BLaER1 treated with 17β-estradiol and CSF1 and Interleukin-3, amounts not matched to agents 10 nM and 100 nM (cell line): ENCODE measurements at regions not wholly inside any gene's neighbourhood (a gene's known extent, or its start where the extent isn't known, plus 50 kb on each side); places are given as distances from the start of the nearest gene placed in this dataset.
"Not testable (repeated sequence)": the region's sequence is repeated elsewhere in the genome, so short reads cannot be mapped to it uniquely, and the experiment has no call there.

Experiments used
- H3K27ac ChIP-seq, 11 experiments: shearing (Covaris generic); formaldehyde crosslinking; 2 replicates each; pipeline ENCODE4 v1.8.1; 2022
- H3K27me3 ChIP-seq, 11 experiments: shearing (Covaris generic); formaldehyde crosslinking; 2 replicates each; pipeline ENCODE4 v1.8.1; 2022
- H3K36me3 ChIP-seq, 11 experiments: shearing (Covaris generic); formaldehyde crosslinking; 2 replicates each; pipeline ENCODE4 v1.8.1; 2022
- H3K4me1 ChIP-seq, 10 experiments: shearing (Covaris generic); formaldehyde crosslinking; 2 replicates each; pipeline ENCODE4 v1.8.1; 2022
- H3K4me2 ChIP-seq, 11 experiments: shearing (Covaris generic); formaldehyde crosslinking; 2 replicates each; pipeline ENCODE4 v1.8.1; 2022
- H3K4me3 ChIP-seq, 10 experiments: shearing (Covaris generic); formaldehyde crosslinking; 2 replicates each; pipeline ENCODE4 v1.8.1; 2022
- H3K9ac ChIP-seq, 11 experiments: shearing (Covaris generic); formaldehyde crosslinking; 2 replicates each; pipeline ENCODE4 v1.8.1; 2022
- H3K9me3 ChIP-seq, 11 experiments: shearing (Covaris generic); formaldehyde crosslinking; replicated peaks in 1 of 11; 2 replicates each; pipeline ENCODE4 v1.8.1; 2022
- H4K20me1 ChIP-seq, 11 experiments: shearing (Covaris generic); formaldehyde crosslinking; 2 replicates each; pipeline ENCODE4 v1.8.1; 2022
- Cebpa-rat ChIP-seq, 11 experiments: shearing (Covaris generic); IDR thresholded peaks; 2 replicates each; pipeline ENCODE4 v1.8.1; 2022

DNA sequence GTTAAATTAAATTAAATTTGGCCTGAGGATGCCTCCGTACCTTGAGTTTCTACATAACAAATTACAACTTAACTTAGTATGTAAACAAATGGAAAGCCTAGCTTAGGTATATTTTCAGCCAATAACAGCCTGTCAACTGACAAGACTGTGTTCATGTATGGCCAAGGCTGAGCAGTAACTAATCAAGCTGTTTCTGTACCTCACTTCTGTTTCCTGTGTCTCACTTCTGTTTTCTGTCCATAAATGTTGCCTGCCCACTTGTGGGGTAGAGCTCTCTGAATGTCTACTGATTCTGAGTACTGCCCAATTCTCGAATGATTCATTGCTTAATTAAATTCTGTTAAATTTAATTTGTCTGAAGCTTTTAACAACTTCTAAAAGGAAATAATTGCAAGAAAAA lies 445.2 kb downstream of the PCDH11X start:
- Histone ChIP-seq H3K4me1 (no peaks in the 10 kb centered on the region), H3K27me3 (peaks cover 54 to 82% (median 76%) of the 10 kb centered on the region in 11 experiments), H3K27ac (no peak overlapping the region)

GRCh38 chrX:92230628-92231027 lies 451.5 kb downstream of the PCDH11X start:
- Histone ChIP-seq H3K27ac (no peak overlapping the region), H3K4me3 (no peak overlapping the region), H3K27me3 (peaks cover 42 to 73% (median 64%) of the 10 kb centered on the region in 11 experiments), H4K20me1 (no peaks in the 10 kb centered on the region), H3K4me1 (no peaks in the 10 kb centered on the region), H3K4me2 (no peak overlapping the region), H3K9me3 (no peaks in the 10 kb centered on the region), H3K36me3 (no peaks in the 10 kb centered on the region), H3K9ac (no peak overlapping the region)
- no peak for TF ChIP-seq Cebpa-rat (IDR thresholded peaks at IDR 0.05)

More for the DNA sequence above, 445.2 kb downstream of the PCDH11X start:
- no peak overlapping the region for H3K4me2 ChIP-seq
- H3K36me3 ChIP-seq: no peaks in the 10 kb centered on the region
- TF ChIP-seq Cebpa-rat (IDR thresholded peaks at IDR 0.05): no peak
- H4K20me1 ChIP-seq: no peaks in the 10 kb centered on the region
- H3K4me3 ChIP-seq: no peak overlapping the region
- no peak overlapping the region for H3K9ac ChIP-seq
- H3K9me3 ChIP-seq: no peaks in the 10 kb centered on the region

DNA sequence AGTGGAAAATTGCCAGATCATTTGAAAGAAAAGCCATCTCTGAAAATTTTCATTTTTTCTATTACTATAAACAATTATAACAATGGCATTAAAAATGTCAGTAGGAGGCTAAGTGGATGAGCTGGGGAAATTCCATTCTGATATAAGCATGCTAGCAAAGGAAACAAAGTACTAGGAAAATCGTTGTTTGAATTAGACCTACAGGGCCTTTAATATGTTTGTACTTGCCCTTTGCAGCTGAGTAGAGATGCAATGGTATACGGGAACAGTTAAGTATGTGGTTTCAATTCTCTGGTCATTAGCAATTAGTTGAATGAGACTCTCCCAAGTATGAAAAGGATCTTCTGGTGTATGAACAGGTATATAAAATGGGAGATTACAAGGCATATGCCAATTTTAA lies 452.2 kb downstream of the PCDH11X start:
- no peaks in the 10 kb centered on the region for H3K4me1 ChIP-seq
- H3K9ac ChIP-seq: no peak overlapping the region
- no peak overlapping the region for H3K4me3 ChIP-seq
- no peaks in the 10 kb centered on the region for H3K36me3 ChIP-seq
- no peaks in the 10 kb centered on the region for H3K9me3 ChIP-seq
- H3K27ac ChIP-seq: no peak overlapping the region
- no peaks in the 10 kb centered on the region for H4K20me1 ChIP-seq
- H3K27me3 ChIP-seq: peaks cover 39 to 73% (median 58%) of the 10 kb centered on the region in 11 experiments
- H3K4me2 ChIP-seq: no peak overlapping the region
- TF ChIP-seq Cebpa-rat (IDR thresholded peaks at IDR 0.05): no peak

GRCh38 chrX:92232182-92232581 lies 453.0 kb downstream of the PCDH11X start:
- H3K9ac ChIP-seq: no peak overlapping the region
- H4K20me1 ChIP-seq: no peaks in the 10 kb centered on the region
- H3K27ac ChIP-seq: no peak overlapping the region
- H3K9me3 ChIP-seq: no peaks in the 10 kb centered on the region
- H3K4me3 ChIP-seq: no peak overlapping the region
- H3K4me2 ChIP-seq: no peak overlapping the region
- peaks cover 33 to 73% (median 53%) of the 10 kb centered on the region in 11 experiments for H3K27me3 ChIP-seq
- H3K4me1 ChIP-seq: no peaks in the 10 kb centered on the region
- TF ChIP-seq Cebpa-rat (IDR thresholded peaks at IDR 0.05): no peak
- H3K36me3 ChIP-seq: no peaks in the 10 kb centered on the region

DNA sequence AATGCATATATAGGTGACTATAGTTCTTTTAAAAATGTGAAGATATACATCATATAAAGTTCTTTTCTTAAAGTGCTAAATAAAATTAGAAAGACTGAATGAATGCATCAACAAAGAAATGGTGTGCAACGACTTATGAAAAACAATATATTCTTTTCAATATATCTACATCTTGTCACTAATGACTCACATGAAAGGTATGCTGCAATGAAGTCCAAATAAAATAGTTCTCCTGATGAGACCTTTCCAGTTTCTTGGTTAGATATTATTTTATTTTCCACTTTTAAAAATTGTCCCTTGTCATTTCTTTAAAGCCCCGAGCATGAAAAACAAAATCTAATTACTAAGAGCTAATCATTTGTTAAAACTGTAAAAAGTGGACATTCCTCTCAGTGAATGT lies 462.1 kb downstream of the PCDH11X start:
- no peak overlapping the region for H3K27ac ChIP-seq
- peaks cover 33 to 100% (median 84%) of the 10 kb centered on the region in 11 experiments; a peak in 21 of 22 replicates for H3K27me3 ChIP-seq
- no peak overlapping the region for H3K4me3 ChIP-seq
- no peaks in the 10 kb centered on the region for H4K20me1 ChIP-seq
- H3K4me1 ChIP-seq: no peaks in the 10 kb centered on the region
- H3K9ac ChIP-seq: no peak overlapping the region
- H3K9me3 ChIP-seq: no peaks in the 10 kb centered on the region
- no peak overlapping the region for H3K4me2 ChIP-seq
- H3K36me3 ChIP-seq: no peaks in the 10 kb centered on the region
- no peak for TF ChIP-seq Cebpa-rat (IDR thresholded peaks at IDR 0.05)

DNA sequence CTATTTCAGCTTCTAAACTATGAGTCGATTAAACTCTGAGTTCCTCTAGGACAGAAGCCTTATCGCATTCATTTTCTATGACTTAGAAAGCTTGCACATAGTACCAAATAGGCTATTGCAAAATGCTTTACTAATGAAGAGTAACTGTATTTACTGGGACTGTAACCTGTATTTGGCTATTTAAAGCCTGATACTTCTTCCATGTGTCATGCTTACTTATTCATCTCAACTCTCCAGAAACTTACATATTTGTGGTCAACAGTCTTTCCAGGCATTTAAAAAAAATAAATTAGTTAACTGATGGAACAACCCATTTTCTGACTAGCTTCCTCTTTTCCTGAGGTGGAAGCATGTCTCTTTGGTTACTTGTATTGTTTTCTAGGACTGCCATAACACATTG lies 467.9 kb downstream of the PCDH11X start:
- H3K4me3 ChIP-seq: no peak overlapping the region
- peaks cover 26 to 97% (median 79%) of the 10 kb centered on the region in 11 experiments; a peak in 21 of 22 replicates for H3K27me3 ChIP-seq
- no peaks in the 10 kb centered on the region for H3K36me3 ChIP-seq
- no peak overlapping the region for H3K4me2 ChIP-seq
- H4K20me1 ChIP-seq: no peaks in the 10 kb centered on the region
- H3K9me3 ChIP-seq: no peaks in the 10 kb centered on the region
- no peak overlapping the region for H3K27ac ChIP-seq
- H3K4me1 ChIP-seq: no peaks in the 10 kb centered on the region
- TF ChIP-seq Cebpa-rat (IDR thresholded peaks at IDR 0.05): no peak
- H3K9ac ChIP-seq: no peak overlapping the region

GRCh38 chrX:92249125-92249524 lies 469.9 kb downstream of the PCDH11X start:
- Histone ChIP-seq H3K4me3 (no peak overlapping the region), H3K27me3 (peaks cover 12 to 97% (median 69%) of the 10 kb centered on the region in 11 experiments; a peak in 21 of 22 replicates), H3K36me3 (no peaks in the 10 kb centered on the region), H3K27ac (no peak overlapping the region), H3K4me2 (no peak overlapping the region), H3K9ac (no peak overlapping the region), H3K9me3 (no peaks in the 10 kb centered on the region), H4K20me1 (no peaks in the 10 kb centered on the region), H3K4me1 (no peaks in the 10 kb centered on the region)
- TF ChIP-seq Cebpa-rat (IDR thresholded peaks at IDR 0.05): no peak

DNA sequence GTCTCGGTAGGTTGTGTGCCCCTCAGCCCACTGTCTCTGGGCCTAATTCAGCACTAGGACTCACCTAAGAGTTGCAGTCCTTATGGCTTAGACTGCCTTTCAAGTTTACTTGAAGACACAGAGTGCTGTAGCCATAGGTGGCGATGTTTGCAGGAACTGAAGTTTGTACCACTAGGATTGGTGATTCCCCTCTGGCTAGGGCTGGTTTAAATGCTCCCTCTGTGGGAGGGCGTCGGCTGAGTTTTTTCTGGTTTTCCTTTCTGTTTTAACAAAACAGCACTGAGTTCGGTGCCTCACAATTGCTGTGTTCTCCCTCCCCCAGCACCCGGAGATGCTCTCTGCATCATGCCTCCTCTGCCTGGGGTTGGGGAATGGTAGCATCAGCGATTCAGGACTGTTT lies 480.9 kb downstream of the PCDH11X start:
- H3K4me1 ChIP-seq: no peaks in the 10 kb centered on the region
- peaks cover 40 to 76% (median 63%) of the 10 kb centered on the region in 11 experiments for H3K27me3 ChIP-seq
- no peak overlapping the region for H3K4me2 ChIP-seq
- H3K9me3 ChIP-seq: peaks cover 26 to 35% (median 29%) of the 10 kb centered on the region in 11 experiments
- H4K20me1 ChIP-seq: 0 out of 22 replicates have a peak, but pooled peaks cover 0 to 3% (median 0%) of the 10 kb centered on the region in 11 experiments
- no peak overlapping the region for H3K4me3 ChIP-seq
- no peak for TF ChIP-seq Cebpa-rat (IDR thresholded peaks at IDR 0.05)
- H3K9ac ChIP-seq: no peak overlapping the region
- no peaks in the 10 kb centered on the region for H3K36me3 ChIP-seq
- H3K27ac ChIP-seq: no peak overlapping the region

- Histone ChIP-seq H3K4me1 (0 out of 20 replicates have a peak, but pooled peaks cover 0 to 5% (median 0%) of the 10 kb centered on the region in 10 experiments), H3K4me2 (no peak overlapping the region; a peak in 1 of 22 replicates), H3K9ac (no peak overlapping the region), H3K4me3 (no peak overlapping the region), H3K27me3 (peaks cover 61 to 79% (median 72%) of the 10 kb centered on the region in 11 experiments), H4K20me1 (no peaks in the 10 kb centered on the region), H3K27ac (no peak overlapping the region), H3K36me3 (no peaks in the 10 kb centered on the region), H3K9me3 (no peaks in the 10 kb centered on the region)
- no peak for TF ChIP-seq Cebpa-rat (IDR thresholded peaks at IDR 0.05)
Measured at GRCh38 chrX:92270936-92271855, 492.0 kb downstream of the PCDH11X start.

DNA sequence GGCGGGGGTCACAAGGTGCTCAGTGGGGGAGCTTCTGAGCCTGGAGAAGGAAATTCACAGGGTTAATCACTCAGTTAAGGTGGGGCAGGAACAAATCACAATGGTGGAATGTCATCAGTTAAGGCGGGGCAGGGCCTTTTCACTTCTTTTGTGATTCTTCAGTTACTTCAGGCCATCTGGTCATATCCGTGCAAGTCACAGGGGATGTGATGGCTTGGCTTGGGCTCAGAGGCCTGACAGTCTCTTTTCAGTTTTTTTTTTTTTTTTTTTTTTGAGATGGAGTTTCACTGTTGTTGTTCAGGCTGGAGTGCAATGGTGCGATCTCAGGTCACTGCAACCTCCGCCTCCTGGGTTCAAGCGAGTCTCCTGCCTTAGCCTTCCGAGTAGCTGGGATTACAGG lies 499.4 kb downstream of the PCDH11X start:
- not testable (repeated sequence) for H3K9ac ChIP-seq, H3K4me3 ChIP-seq, H3K4me2 ChIP-seq, H3K36me3 ChIP-seq, H3K9me3 ChIP-seq, H3K4me1 ChIP-seq, H4K20me1 ChIP-seq, H3K27ac ChIP-seq
- H3K27me3 ChIP-seq: peaks cover 38 to 70% (median 61%) of the 10 kb centered on the region in 11 experiments

- peaks cover 40 to 82% (median 63%) of the 10 kb centered on the region in 11 experiments for H3K27me3 ChIP-seq
- not testable (repeated sequence) for H3K4me2 ChIP-seq, H3K4me3 ChIP-seq, H3K9ac ChIP-seq, H3K9me3 ChIP-seq, H3K27ac ChIP-seq, H4K20me1 ChIP-seq, H3K36me3 ChIP-seq, H3K4me1 ChIP-seq
Measured at GRCh38 chrX:92280347-92280746, 501.2 kb downstream of the PCDH11X start.
